ENCODE measurements at regions not wholly inside any gene's neighbourhood (a gene's known extent, or its start where the extent isn't known, plus 50 kb on each side); places are given as distances from the start of the nearest gene placed in this dataset.
A peak's percentile ranks its signal among the peaks of the same experiment; 100 is the strongest.

DNA sequence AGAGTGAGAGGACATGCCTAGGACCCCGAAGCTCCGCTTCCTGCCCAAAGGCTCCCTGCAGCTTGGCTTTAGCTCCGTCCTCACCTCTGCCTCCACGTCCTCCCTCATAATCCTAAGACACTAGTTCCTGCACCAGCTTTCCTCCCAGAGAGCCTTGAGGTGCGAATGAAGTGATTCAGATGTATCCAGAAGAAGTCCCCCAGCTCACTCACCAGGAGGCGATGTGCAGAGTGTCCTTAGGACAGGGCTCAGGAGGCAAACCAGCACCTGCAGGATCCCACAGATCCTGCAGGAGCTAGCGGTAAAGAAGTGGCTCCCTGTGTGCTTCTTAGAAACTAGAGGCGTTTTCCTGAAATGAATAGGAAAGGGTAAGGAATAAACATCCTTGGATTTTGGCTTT lies 109.7 kb downstream of the HSPH1 start (continued):
- TF ChIP-seq, protein P1, sequence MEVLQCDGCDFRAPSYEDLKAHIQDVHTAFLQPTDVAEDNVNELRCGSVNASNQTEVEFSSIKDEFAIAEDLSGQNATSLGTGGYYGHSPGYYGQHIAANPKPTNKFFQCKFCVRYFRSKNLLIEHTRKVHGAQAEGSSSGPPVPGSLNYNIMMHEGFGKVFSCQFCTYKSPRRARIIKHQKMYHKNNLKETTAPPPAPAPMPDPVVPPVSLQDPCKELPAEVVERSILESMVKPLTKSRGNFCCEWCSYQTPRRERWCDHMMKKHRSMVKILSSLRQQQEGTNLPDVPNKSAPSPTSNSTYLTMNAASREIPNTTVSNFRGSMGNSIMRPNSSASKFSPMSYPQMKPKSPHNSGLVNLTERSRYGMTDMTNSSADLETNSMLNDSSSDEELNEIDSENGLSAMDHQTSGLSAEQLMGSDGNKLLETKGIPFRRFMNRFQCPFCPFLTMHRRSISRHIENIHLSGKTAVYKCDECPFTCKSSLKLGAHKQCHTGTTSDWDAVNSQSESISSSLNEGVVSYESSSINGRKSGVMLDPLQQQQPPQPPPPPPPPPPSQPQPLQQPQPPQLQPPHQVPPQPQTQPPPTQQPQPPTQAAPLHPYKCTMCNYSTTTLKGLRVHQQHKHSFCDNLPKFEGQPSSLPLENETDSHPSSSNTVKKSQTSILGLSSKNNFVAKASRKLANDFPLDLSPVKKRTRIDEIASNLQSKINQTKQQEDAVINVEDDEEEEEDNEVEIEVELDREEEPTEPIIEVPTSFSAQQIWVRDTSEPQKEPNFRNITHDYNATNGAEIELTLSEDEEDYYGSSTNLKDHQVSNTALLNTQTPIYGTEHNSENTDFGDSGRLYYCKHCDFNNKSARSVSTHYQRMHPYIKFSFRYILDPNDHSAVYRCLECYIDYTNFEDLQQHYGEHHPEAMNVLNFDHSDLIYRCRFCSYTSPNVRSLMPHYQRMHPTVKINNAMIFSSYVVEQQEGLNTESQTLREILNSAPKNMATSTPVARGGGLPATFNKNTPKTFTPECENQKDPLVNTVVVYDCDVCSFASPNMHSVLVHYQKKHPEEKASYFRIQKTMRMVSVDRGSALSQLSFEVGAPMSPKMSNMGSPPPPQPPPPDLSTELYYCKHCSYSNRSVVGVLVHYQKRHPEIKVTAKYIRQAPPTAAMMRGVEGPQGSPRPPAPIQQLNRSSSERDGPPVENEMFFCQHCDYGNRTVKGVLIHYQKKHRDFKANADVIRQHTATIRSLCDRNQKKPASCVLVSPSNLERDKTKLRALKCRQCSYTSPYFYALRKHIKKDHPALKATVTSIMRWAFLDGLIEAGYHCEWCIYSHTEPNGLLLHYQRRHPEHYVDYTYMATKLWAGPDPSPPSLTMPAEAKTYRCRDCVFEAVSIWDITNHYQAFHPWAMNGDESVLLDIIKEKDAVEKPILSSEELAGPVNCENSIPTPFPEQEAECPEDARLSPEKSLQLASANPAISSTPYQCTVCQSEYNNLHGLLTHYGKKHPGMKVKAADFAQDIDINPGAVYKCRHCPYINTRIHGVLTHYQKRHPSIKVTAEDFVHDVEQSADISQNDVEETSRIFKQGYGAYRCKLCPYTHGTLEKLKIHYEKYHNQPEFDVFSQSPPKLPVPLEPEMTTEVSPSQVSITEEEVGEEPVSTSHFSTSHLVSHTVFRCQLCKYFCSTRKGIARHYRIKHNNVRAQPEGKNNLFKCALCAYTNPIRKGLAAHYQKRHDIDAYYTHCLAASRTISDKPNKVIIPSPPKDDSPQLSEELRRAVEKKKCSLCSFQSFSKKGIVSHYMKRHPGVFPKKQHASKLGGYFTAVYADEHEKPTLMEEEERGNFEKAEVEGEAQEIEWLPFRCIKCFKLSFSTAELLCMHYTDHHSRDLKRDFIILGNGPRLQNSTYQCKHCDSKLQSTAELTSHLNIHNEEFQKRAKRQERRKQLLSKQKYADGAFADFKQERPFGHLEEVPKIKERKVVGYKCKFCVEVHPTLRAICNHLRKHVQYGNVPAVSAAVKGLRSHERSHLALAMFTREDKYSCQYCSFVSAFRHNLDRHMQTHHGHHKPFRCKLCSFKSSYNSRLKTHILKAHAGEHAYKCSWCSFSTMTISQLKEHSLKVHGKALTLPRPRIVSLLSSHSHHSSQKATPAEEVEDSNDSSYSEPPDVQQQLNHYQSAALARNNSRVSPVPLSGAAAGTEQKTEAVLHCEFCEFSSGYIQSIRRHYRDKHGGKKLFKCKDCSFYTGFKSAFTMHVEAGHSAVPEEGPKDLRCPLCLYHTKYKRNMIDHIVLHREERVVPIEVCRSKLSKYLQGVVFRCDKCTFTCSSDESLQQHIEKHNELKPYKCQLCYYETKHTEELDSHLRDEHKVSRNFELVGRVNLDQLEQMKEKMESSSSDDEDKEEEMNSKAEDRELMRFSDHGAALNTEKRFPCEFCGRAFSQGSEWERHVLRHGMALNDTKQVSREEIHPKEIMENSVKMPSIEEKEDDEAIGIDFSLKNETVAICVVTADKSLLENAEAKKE (CRISPR knock-in tag; IDR thresholded peaks at IDR 0.05), result peak; percentile 21; the same call in 1 of the 2 replicates

DNA sequence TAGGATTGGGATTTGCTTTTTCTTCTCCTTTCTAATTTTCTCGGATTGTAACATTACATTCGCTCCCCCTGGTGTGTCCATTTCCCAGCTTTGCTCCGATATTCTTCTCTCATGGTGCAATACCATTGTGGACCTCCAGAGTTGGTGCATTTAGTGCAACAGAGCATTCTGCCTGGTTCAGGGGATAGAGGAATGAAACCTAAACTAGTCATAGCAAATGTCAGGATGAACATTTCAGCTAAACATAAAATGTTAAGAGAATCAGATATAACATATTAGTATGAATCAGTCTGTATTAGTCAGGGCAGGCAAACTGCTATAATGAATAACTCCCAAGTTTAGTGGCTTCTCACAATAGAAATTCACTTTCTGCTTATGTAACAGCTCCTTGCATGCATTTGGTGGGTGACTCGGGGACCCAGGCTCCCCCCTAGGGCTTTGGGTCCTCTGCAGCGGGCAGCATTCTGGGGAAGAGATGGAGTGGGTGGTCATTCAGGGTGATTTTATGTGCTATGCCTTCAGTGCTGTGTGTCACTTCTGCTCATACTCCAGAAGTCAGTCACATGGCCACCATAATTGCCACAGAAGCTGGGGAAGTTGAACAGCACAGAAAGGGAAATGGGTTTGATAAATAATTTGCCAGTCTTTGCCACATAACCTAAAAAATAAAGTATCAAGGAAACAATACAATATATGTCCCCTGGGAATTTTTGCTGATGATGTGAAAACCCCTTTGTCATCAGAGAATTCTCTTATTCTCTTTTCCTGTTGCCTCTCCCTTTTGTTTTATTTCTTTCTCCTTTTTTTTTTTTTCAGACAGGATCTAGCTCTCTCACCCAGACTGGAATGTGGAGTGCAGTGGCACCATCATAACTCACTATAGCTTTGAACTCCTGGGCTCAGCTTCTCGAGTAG lies 111.0 kb downstream of the HSPH1 start:
- no peaks in the 10 kb centered on the region for H4K20me1 ChIP-seq (replicated peaks; ENCODE audit: insufficient read depth)
- no peak overlapping the region for H3K27ac ChIP-seq (ENCODE audit: low read depth)
- peaks cover 8% of the 10 kb centered on the region; the same call in 1 of the 2 replicates for H3K4me1 ChIP-seq (ENCODE audit: insufficient read depth)
- peaks cover 5% of the 10 kb centered on the region; the same call in 1 of the 3 replicates for H3K4me1 Mint-ChIP-seq
- DNase-seq (ENCODE audit: low spot score), result no peak
- ATAC-seq, result no peak
- H3F3A ChIP-seq (replicated peaks; ENCODE audit: low read depth), result no peaks in the 10 kb centered on the region
- no peaks in the 10 kb centered on the region for H3K36me3 ChIP-seq (ENCODE audit: insufficient read depth)
- no peak overlapping the region for H2AFZ ChIP-seq
- H3K4me2 ChIP-seq, result no peak overlapping the region
- no peak overlapping the region for H3K27ac Mint-ChIP-seq
- no peak overlapping the region for H3K4me3 ChIP-seq
- H3K27me3 ChIP-seq (ENCODE audit: insufficient read depth), result no peaks in the 10 kb centered on the region
- H3K79me2 ChIP-seq (replicated peaks; ENCODE audit: insufficient read depth), result no peaks in the 10 kb centered on the region
- TF ChIP-seq NANOG (IDR thresholded peaks at IDR 0.05; ENCODE audit: borderline replicate concordance) (no peak), EZH2 (IDR thresholded peaks at IDR 0.05; ENCODE audit: low read depth, unreplicated experiment) (no peak), STAT1 (IDR thresholded peaks at IDR 0.05; ENCODE audit: unreplicated experiment) (no peak)
- TF ChIP-seq, protein P1 (CRISPR knock-in tag; IDR thresholded peaks at IDR 0.05), result no peak
- H3K27me3 Mint-ChIP-seq (ENCODE audit: insufficient read depth, low read depth, poor library complexity), result no peaks in the 10 kb centered on the region
- H3K9me2 ChIP-seq (ENCODE audit: insufficient read depth), result no peaks in the 10 kb centered on the region
- H3K9me3 Mint-ChIP-seq, result no peaks in the 10 kb centered on the region
- H3K36me3 Mint-ChIP-seq (ENCODE audit: low read depth), result no peaks in the 10 kb centered on the region
- H3K4me3 Mint-ChIP-seq, result no peak overlapping the region
